ENCODE measurements at regions not wholly inside any gene's neighbourhood (a gene's known extent, or its start where the extent isn't known, plus 50 kb on each side); places are given as distances from the start of the nearest gene placed in this dataset.
"Not testable (repeated sequence)": the region's sequence is repeated elsewhere in the genome, so short reads cannot be mapped to it uniquely, and the experiment has no call there.

GRCh38 chr6:144931172-144932035 is 646.3 kb downstream of the UTRN start:
- DNase-seq (ENCODE audit: low spot score) = no peak

GRCh38 chr6:144932621-144933020 is 647.5 kb downstream of the UTRN start:
- DNase-seq (ENCODE audit: low spot score) = no peak
- intact Hi-C loops (cut with DNase I) = no loop called here

More at GRCh38 chr6:144931172-144932035, 646.3 kb downstream of the UTRN start:
- intact Hi-C loops (cut with DNase I) = loop anchor here in 1 of 2 donors (1.0 kb wide), 1 partner anchor 18 kb away; no protein-coding TSS in a partner anchor

GRCh38 chr6:144935181-144935580 is 650.0 kb downstream of the UTRN start:
- no peak for DNase-seq (ENCODE audit: low spot score)
- intact Hi-C loops (cut with DNase I) = loop anchor here in 1 of 2 donors (5.0 kb wide), 1 partner anchor 193 kb away; no protein-coding TSS in a partner anchor

GRCh38 chr6:144935661-144936060 is 650.5 kb downstream of the UTRN start:
- intact Hi-C loops (cut with DNase I) = loop anchor here in 1 of 2 donors (5.0 kb wide), 1 partner anchor 193 kb away; no protein-coding TSS in a partner anchor

GRCh38 chr6:144936764-144937163 is 651.6 kb downstream of the UTRN start:
- no peak for DNase-seq (ENCODE audit: low spot score)
- intact Hi-C loops (cut with DNase I) = loop anchor here in 1 of 2 donors (5.0 kb wide), 1 partner anchor 194 kb away; no protein-coding TSS in a partner anchor

More at GRCh38 chr6:144935661-144936060, 650.5 kb downstream of the UTRN start:
- no peak for DNase-seq (ENCODE audit: low spot score)

- intact Hi-C loops (cut with DNase I) = loop anchor here in 1 of 2 donors (5.0 kb wide), 1 partner anchor 198 kb away; no protein-coding TSS in a partner anchor
- DNase-seq (ENCODE audit: low spot score) = no peak
Observed at GRCh38 chr6:144939921-144940320, 654.8 kb downstream of the UTRN start.

GRCh38 chr6:144944106-144944505 is 659.0 kb downstream of the UTRN start:
- no peak for DNase-seq (ENCODE audit: low spot score)
- intact Hi-C loops (cut with DNase I) = no loop called here

- intact Hi-C loops (cut with DNase I) = no loop called here
- no peak for DNase-seq (ENCODE audit: low spot score)
Observed at GRCh38 chr6:144947398-144947976, 662.4 kb downstream of the UTRN start.

GRCh38 chr6:144951730-144952437 is 666.7 kb downstream of the UTRN start:
- DNase-seq (ENCODE audit: low spot score) = no peak
- intact Hi-C loops (cut with DNase I) = no loop called here

GRCh38 chr6:144952456-144953240 is 667.5 kb downstream of the UTRN start:
- intact Hi-C loops (cut with DNase I) = no loop called here
- DNase-seq (ENCODE audit: low spot score) = no peak

GRCh38 chr6:144953552-144954240 is 668.6 kb downstream of the UTRN start:
- no peak for DNase-seq (ENCODE audit: low spot score)
- intact Hi-C loops (cut with DNase I) = no loop called here

- no peak for DNase-seq (ENCODE audit: low spot score)
- intact Hi-C loops (cut with DNase I) = no loop called here
Observed at GRCh38 chr6:144954241-144954556, 669.1 kb downstream of the UTRN start.

GRCh38 chr6:144955392-144955791 is 670.3 kb downstream of the UTRN start:
- intact Hi-C loops (cut with DNase I) = no loop called here
- no peak for DNase-seq (ENCODE audit: low spot score)

GRCh38 chr6:144955859-144956258 is 670.7 kb downstream of the UTRN start:
- no peak for DNase-seq (ENCODE audit: low spot score)
- intact Hi-C loops (cut with DNase I) = no loop called here

GRCh38 chr6:144956697-144957096 is 671.6 kb downstream of the UTRN start:
- DNase-seq (ENCODE audit: low spot score); intact Hi-C loops (cut with DNase I): not testable (repeated sequence)

GRCh38 chr6:144957236-144957937 is 672.3 kb downstream of the UTRN start:
- intact Hi-C loops (cut with DNase I) = no loop called here

GRCh38 chr6:144969154-144969553 is 684.0 kb downstream of the UTRN start:
- intact Hi-C loops (cut with DNase I) = no loop called here
- no peak for DNase-seq (ENCODE audit: low spot score)

More at GRCh38 chr6:144957236-144957937, 672.3 kb downstream of the UTRN start:
- no peak for DNase-seq (ENCODE audit: low spot score)
